ENCODE measurements at regions not wholly inside any gene's neighbourhood (a gene's known extent, or its start where the extent isn't known, plus 50 kb on each side); places are given as distances from the start of the nearest gene placed in this dataset.

GRCh38 chr14:98551028-98551427, 721.0 kb downstream of the BCL11B start:
- no peak for DNase-seq

GRCh38 chr14:98555440-98555839, 716.6 kb downstream of the BCL11B start:
- no peak for DNase-seq

GRCh38 chr14:98564006-98564405, 708.0 kb downstream of the BCL11B start:
- DNase-seq, result no peak

GRCh38 chr14:98564541-98564940, 707.5 kb downstream of the BCL11B start:
- no peak for DNase-seq

GRCh38 chr14:98571104-98571503, 700.9 kb downstream of the BCL11B start:
- no peak for DNase-seq

GRCh38 chr14:98573082-98573481, 698.9 kb downstream of the BCL11B start:
- no peak for DNase-seq

- DNase-seq, result no peak
Measured at GRCh38 chr14:98576463-98576862, 695.5 kb downstream of the BCL11B start.

GRCh38 chr14:98578204-98578603, 693.8 kb downstream of the BCL11B start:
- no peak for DNase-seq

GRCh38 chr14:98579140-98579539, 692.9 kb downstream of the BCL11B start:
- no peak for DNase-seq

GRCh38 chr14:98580131-98580678, 691.8 kb downstream of the BCL11B start:
- DNase-seq, result no peak

GRCh38 chr14:98582276-98582675, 689.7 kb downstream of the BCL11B start:
- DNase-seq, result no peak

GRCh38 chr14:98591161-98591560, 680.8 kb downstream of the BCL11B start:
- no peak for DNase-seq

GRCh38 chr14:98592611-98593170, 679.3 kb downstream of the BCL11B start:
- no peak for DNase-seq

GRCh38 chr14:98593361-98593761, 678.6 kb downstream of the BCL11B start:
- no peak for DNase-seq

- DNase-seq, result no peak
Measured at GRCh38 chr14:98594156-98594555, 677.8 kb downstream of the BCL11B start.

GRCh38 chr14:98598576-98598975, 673.4 kb downstream of the BCL11B start:
- no peak for DNase-seq

GRCh38 chr14:98599082-98599481, 672.9 kb downstream of the BCL11B start:
- DNase-seq, result no peak

GRCh38 chr14:98602983-98603382, 669.0 kb downstream of the BCL11B start:
- no peak for DNase-seq

- no peak for DNase-seq
Measured at GRCh38 chr14:98605043-98605442, 667.0 kb downstream of the BCL11B start.

GRCh38 chr14:98606041-98606640, 665.9 kb downstream of the BCL11B start:
- DNase-seq, result peak in 1 of 2 experiments; percentile 38

GRCh38 chr14:98606816-98607215, 665.2 kb downstream of the BCL11B start:
- DNase-seq, result no peak

- DNase-seq, result no peak
Measured at GRCh38 chr14:98607341-98607910, 664.6 kb downstream of the BCL11B start.

GRCh38 chr14:98608071-98609060, 663.6 kb downstream of the BCL11B start:
- no peak for DNase-seq
